ENCODE measurements at regions not wholly inside any gene's neighbourhood (a gene's known extent, or its start where the extent isn't known, plus 50 kb on each side); places are given as distances from the start of the nearest gene placed in this dataset.

GRCh38 chr4:153119626-153120025, 84.6 kb upstream of the TRIM2 start:
- TF ChIP-seq CTCF (IDR thresholded peaks at IDR 0.05) (no peak), POLR2AphosphoS5 (IDR thresholded peaks at IDR 0.05) (no peak), POLR2A (IDR thresholded peaks at IDR 0.05) (no peak)
